ENCODE measurements at regions not wholly inside any gene's neighbourhood (a gene's known extent, or its start where the extent isn't known, plus 50 kb on each side); places are given as distances from the start of the nearest gene placed in this dataset.

DNA sequence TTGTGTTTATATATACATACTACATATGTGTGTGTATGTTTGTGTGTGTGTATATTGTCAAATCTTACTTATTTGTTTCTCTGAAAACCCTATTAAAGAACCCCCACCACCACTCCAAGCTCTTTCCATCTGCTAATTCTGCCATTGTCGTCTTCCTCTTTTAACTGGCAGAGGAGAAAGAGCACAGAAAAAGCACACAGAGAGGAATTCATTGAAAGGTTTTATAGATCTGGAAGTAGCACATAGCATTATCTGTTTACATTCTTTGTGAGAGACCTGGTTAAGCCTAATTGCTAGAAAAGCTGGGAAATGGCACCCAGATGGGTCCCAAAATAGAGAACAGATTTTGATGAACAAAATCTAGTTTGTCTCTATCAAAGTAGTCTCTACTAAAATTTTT is 800.0 kb upstream of the PIK3C3 start:
- DNase-seq (ENCODE audit: low spot score) = no peak

DNA sequence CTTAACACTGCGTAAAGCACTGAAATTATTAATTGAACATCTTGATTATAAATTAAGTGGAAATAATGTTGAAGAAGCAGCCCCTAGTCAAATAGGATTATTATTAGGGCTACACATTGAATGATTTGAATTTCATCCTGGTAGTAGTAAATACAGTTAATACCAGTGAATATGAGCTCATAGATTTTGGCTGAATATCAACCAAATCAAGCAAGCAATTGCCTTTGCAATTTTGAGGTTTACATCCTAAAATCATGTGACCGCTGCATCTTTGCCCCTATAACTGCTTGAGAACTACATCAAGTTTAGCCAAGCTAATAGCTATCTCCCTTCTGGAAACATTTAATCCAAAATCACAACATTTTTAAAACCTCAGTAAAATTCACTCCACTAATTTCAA is 801.2 kb upstream of the PIK3C3 start:
- no peak for DNase-seq (ENCODE audit: low spot score)
- no peak for ATAC-seq

More for the DNA sequence above, 800.0 kb upstream of the PIK3C3 start:
- ATAC-seq = no peak

DNA sequence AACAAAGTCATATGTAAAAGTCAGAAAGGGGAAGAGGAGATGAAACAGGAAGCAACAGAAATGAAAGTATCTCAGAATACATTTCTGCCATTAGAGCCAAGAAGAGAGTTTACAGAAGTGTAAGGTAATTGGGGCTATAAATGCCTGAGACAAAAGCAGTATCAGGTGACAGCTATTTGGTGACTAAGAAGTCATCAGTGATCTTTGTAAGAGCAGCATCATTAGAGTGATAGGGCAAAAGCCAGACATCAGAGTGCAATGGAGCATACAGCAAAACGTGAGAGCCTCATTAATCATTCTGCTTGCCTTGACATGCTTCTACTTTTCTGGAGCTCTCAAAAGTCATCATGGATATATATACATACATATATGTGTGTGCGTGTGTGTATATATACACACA is 804.7 kb upstream of the PIK3C3 start:
- DNase-seq (ENCODE audit: low spot score) (no peak), ATAC-seq (no peak)

DNA sequence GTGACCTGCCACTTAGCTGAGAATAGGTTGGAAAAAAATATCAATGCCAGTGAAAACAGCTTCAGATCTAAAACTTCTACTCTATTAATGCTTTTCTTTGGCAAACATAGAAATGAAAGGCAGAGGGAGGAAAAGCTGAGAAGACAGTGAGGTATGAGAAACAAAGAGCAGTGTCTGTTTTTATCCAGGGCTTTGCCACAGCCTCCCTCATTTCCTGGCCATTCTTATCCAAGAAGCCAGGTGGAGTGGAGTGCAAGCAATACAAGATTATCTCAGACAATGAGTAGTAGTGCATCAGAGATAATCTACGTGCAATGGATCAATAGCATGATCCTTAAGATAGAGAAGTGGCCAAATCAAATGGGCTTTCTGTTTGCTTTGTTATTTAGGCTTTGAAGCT is 808.7 kb upstream of the PIK3C3 start:
- ATAC-seq = no peak
- DNase-seq (ENCODE audit: low spot score) = no peak

DNA sequence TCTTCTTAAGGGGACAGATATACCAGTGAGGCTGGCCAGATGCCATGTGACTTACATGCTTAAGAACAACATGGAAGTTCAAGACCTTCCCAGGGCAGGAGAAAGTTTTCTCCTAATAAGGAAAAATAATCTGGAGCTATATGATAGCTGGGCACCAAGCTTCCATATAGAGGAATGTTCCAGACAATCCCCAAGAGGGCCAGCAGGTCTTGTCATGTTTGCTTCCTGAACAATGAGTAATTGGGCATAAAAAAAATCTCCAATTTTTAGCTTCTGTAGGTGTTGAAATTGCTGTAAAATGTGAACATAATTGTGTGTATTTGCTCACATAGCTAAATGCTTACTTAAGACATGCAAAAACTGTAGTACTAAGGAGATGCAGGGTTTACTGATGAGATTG is 809.5 kb upstream of the PIK3C3 start:
- ATAC-seq (no peak), DNase-seq (ENCODE audit: low spot score) (no peak)

DNA sequence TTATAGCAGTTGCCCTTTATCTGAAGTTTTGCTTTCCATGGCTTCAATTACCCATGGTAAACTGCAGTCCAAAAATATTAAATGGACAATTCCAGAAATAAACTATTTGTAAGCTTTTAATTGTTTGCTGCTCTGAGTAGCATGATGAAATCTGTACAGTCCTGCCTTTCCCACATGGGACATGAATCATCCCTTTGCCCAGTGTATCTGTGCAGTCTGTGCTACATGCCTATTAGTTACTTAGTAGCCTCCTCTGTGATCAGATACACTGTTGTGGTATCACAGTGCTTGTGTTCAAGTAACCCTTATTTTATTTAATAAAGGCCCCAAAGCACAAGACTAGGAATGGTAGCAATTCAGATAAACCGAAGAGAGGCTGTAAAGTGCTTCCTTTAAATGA is 810.6 kb upstream of the PIK3C3 start:
- no peak for ATAC-seq
- no peak for DNase-seq (ENCODE audit: low spot score)

DNA sequence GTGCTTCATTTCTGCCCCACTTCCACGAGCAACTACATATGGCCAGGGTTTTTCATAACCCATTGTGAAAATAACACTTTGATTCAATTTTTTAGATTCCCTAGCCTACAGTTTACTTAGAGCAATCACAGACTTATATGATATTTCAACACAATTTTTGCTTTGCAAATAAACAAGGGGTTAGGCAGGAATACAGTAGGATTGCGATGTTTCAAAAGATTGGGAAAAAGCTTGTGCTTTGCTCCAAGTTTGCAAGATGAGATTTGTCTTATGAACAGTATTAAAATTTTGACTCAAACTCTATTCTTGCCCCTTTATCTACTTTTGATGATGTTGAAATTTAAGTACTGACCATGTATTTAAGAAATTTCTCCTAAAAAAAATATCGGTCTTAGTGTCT is 814.5 kb upstream of the PIK3C3 start:
- DNase-seq (ENCODE audit: low spot score) (no peak), ATAC-seq (no peak)

DNA sequence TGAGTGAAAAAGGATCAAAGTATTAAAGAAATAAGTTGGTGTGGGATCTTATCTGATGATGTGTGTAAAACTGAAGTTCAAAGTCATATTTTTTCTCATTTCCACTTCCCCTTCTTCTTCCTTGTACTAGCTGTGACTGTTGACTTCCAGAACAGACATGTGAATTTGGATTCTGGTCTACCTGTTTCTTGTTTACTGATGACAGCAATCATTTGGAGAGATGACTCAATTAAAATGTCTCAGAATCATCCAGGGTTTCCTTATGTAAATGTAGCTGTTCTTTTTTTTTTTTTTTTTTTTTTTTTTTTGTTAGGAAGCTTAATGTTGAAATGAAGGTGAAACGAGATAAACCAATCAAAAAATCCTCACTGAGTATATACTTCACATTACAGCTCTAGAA is 819.9 kb upstream of the PIK3C3 start:
- DNase-seq (ENCODE audit: low spot score) (no peak), ATAC-seq (no peak)

DNA sequence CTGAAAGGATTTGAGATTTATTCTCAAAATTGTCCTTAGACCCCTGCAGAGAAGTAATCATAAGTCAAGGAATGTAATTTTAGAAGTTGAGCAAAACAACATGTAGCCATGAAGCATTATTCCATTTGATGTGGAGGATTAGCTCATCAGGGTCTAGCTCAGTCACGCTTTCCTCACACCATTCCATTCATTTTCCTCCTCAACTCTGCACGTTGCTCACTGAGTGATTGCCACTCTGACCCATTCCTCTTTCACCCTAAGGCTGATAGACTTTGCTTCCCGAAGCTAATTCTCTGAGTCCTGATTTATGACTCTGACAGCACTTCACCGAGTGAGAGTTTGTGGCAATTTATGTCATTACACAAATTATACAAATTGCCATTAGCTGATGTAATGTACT is 820.6 kb upstream of the PIK3C3 start:
- no peak for DNase-seq (ENCODE audit: low spot score)
- no peak for ATAC-seq

DNA sequence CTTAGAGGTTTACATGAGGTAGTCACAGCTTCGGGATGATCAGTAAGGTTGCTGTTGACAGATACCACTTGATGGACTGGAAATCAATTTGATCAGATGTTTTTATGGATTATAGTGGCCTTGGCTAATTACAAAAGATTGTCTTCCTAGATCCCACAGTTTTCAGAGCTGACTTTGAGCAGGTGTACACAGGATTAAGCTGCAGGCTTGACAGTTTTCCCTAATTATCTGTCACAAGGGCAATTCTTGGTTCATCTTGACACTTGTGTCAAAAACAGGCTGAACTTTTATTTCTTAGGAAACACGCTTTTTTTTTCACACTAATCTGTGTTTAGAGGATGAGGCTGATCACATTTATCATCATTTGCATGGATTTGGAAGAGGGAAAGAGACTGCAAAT is 824.0 kb upstream of the PIK3C3 start:
- ATAC-seq (no peak), DNase-seq (ENCODE audit: low spot score) (no peak)

DNA sequence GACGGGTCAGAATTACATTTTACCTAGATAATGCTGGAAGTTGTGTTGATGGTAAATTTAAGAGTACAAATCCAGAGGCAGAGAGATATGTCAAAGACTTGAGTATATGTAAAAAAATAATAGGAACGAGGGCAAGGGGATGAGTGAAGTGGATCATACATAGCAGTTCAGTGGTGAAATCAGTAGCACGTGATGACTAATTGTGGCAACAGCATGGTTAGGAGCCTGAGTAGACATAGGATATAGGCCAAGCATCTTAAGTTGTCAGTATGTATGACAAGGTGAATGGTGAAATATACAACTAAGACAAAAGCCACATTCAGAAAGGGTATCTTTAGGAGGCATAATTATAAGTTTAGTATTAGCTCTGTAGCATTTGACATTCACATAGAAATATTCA is 826.5 kb upstream of the PIK3C3 start:
- ATAC-seq = no peak

DNA sequence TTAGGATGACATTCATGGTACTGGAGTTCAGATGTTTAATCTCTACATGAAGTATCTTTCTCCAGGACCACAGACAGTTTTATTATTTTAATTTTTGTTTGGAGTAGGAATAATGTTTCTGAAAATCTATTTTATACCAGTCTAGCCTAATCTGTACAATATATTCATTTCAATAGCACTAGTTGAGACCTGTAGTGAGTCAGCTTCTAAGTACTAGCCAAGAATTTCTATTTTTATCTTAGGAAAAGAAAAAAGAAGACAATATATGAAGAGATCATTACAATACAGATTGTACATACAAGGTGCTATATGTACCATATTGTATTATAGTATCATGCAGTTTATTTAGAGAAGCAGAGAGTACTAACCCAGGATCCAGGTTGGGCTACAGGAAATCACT is 826.9 kb upstream of the PIK3C3 start:
- DNase-seq (ENCODE audit: low spot score) (no peak), ATAC-seq (no peak)

More for the DNA sequence above, 826.5 kb upstream of the PIK3C3 start:
- no peak for DNase-seq (ENCODE audit: low spot score)

DNA sequence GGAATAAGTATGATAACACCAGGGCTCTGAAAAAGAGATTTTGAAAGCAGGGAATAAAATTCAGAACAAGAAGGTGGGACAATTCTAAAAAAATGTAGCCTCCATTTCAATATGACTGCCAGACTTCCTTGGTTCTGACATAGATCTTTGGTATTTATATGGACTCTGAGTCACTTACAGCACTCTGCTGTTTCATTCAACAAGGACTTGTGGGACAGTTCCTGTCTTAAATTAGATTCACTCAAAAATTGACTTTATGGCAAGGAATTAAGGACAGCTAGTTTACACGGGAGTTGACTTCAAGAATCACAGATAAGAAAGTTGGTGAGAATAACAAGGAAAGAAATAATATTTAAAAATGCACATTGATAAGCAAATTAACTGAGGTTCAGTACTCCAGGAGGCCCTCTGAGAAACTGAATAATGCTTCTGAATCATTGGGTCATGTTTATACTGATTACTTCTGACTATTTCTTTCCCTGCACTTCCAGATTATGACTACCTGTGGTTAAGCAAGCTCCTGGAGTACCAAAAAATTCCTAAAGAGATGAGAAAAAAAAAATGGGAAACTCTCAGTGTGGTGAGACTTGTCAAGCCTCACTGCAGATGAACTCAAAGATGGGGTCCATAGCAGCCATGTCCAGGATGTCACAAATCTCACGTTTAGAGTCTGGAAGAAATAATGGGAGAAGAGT is 828.3 kb upstream of the PIK3C3 start:
- ATAC-seq = no peak
- no peak for DNase-seq (ENCODE audit: low spot score)

DNA sequence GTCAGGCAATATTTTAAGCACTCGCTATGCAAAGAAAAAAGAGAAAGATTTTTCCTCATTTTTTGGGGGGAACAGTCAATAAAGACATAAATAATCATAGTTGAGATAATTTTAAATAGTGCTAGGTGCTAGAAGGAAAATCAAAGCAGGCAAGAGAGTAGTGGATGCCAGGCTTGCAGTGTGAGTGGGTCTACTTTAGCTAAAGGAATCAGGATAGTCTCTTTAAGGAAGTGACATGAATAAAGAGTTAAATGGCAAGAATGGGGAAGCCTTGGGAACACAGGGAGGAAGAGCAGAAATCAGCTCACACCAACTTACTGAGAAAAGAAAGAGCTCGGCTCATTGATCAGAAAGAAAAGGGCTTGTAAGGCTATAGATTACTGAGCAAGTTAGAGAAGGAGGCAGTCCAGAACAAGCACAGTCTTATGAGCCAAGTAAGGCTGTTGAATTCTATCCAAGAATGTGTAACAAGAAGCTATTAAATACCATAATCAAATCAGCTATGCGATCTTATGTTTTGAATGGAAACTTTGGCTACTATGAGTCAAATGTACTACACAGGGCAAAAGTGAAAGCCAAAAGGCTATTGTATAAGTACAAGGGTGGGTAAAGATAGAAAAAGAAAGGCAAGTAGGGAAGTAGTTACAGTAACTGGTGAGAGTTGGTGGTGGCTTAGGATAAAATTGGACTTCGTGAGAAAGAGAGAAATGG is 833.8 kb upstream of the PIK3C3 start:
- ATAC-seq = no peak
- no peak for DNase-seq (ENCODE audit: low spot score)

DNA sequence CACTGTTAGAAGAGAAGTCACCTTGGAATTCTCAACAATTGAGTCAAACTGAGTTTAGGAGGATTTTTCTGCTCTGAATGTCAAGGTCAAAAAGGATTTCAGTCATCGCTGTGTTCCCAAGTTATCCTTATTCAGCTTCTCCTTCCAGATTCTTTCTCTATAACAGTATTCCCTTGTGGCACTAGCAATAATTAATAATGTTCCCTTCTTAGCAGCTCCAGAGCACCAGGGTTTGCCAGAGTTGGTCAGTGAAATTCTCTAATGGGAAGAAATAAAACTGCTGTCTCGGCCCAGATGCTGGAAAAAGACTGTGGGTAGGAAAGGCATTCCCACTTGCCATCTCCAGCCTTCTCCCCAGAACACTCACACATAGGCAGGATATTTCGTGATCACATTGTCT is 836.0 kb upstream of the PIK3C3 start:
- ATAC-seq (no peak), DNase-seq (ENCODE audit: low spot score) (no peak)

DNA sequence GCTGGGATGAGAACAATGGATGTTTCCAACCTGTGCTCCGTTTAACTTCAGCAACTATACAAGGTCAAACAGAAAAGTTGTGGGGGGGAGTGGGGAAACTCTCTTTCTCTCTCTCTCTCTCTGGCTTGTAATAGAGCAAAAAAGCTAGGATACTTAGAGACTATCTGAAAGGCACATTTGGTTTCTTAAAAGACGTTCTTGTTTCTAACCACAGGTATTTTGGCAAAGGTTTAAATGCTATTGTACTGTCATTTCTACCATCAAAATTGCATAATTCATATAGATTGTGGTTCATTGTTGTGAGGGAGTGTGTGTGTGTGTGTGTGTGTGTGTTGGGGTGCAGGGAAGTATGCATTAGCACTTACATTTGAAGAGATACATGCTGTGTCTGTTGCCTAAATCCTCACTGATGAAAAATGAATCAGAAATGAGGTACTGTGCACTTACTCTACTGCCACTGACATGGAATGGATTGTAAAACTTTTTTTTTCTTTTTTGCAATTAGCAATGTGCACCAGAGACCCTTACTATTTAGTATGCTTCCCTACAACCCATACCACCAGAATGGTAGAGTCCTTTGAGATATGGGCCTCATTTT is 841.0 kb upstream of the PIK3C3 start:
- ATAC-seq (no peak), DNase-seq (ENCODE audit: low spot score) (no peak)

DNA sequence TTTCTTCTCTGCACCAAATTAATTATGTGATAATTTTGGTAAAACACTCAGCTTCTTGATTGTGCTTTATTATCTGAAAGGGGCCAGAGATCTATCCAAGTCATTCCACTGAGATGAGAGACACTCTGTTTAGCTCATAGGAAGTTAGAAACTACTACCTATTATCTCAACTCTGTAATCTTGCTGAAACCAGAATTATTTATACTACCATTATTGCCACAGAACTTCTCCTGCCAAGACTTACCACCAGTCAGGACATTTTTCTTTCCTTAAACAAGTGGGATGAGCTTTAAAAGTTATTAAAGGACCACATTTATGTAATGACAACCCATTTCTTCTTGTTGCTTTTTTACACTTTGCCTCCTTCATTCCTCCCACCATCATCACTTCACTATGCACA is 855.6 kb upstream of the PIK3C3 start:
- no peak for ATAC-seq
- no peak for DNase-seq (ENCODE audit: low spot score)

DNA sequence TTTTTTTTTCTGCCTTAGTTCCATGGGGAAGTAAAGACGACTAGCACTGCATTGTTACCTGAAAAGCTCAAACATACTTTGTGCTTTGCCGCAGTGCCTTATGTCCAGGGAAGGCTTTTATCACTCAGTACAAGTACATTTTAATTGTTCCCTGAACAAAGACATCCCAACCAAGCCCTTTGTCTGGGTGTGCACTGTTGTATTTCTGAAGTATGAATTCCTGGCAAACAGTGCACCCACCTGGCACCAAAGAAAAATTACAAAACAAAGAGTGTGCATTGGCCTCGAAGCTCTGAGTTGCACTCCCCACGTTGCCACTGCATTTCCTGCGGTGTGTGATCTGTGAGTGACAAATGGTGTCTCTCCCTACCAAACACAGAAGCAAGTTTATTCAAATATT is 858.5 kb upstream of the PIK3C3 start:
- no peak for ATAC-seq
- no peak for DNase-seq (ENCODE audit: low spot score)

DNA sequence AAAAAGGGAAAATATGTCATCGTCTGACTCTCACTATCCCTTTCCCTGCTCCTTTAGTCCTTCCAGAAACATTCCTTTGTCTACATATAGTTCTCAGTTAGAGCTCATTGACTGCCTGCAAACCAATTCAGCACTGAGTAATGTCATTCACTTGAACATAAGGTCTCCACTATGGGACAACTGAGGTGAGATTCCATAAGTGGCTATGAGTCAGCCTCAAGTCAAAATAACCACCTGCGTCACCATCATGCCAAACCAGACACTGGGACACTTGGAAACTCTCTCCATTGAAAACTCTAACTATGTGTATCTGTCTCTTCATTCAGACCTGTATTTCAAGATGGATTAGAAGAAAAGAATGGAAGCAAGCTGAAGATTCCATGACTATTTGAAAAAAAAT is 878.0 kb upstream of the PIK3C3 start:
- ATAC-seq (no peak), DNase-seq (ENCODE audit: low spot score) (no peak)

DNA sequence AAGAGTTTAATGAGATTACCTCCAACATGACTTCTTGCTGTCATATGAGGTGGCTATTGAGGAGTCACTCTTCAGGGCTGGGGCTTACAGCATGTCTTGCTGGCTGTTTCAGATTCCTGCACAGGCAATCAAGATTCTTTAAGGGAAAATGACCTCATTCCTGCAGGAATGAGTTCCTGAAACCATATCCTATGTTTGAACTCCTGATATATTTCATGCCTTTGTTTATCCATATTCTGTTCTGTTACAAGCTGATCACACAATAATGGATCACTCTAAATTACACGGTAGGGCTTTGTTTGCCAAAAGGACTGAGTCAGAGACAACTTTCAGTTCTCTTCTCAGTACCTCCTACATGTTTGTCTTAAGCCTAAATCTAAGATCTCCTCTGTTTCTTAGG is 879.8 kb upstream of the PIK3C3 start:
- DNase-seq (ENCODE audit: low spot score) (no peak), ATAC-seq (no peak)

DNA sequence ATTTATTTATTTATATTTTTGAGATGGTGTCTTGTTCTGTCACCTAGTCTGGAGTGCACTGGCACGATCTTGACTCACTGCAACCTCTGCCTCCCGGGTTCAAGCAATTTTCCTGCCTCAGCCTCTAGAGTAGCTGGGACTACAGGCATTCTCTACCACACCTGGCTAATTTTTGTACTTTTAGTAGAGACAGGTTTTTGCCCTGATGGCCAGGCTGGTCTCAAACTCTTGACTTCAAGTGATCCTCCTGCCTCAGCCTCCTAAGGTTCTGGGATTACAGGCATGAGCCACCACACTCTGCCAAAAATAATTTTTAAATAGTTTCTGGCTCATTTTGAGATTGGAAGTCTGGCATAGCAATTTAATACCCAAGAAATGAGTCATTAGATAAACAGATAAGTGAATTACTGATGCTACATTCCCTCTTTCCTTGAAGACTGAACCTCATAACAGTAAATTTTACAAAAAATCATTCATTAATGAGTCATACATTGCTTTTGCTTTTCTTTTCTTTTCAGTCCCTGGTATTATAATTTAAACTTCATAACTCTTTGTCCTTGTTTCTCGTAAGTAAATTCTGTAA is 881.6 kb upstream of the PIK3C3 start:
- DNase-seq (ENCODE audit: low spot score) = no peak
- ATAC-seq = no peak

DNA sequence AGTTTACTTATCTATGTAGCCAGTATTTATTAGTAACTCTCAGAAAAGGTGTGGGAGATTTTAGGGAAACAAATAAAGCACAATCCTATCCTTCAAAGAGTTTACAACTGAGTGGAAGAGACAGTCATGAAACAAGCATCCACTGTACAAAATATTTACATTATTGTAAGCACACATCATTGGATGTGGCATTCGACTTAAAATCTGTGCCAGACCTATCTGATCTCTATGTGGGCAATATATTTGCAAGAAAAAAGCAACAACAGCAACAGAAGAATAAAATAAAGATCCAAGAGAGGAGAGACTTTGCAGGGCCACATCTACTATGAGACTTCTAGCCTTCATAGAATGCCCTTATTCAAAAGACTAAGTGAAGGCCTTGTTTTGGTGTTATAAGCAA is 882.1 kb upstream of the PIK3C3 start:
- ATAC-seq (no peak), DNase-seq (ENCODE audit: low spot score) (no peak)
